Common myeloid progenitor, CD34-positive (primary cell): ENCODE measurements at regions not wholly inside any gene's neighbourhood (a gene's known extent, or its start where the extent isn't known, plus 50 kb on each side); places are given as distances from the start of the nearest gene placed in this dataset.

Experiments
- CTCF ChIA-PET: fragments of 350-600 bp; sonication (Branson Sonifier 250); formaldehyde crosslinking; loops from one replicate; lab custom pipeline; 2021; ENCODE audit warnings: antibody characterized with exemption; lab: Charles Lee
- POLR2A ChIA-PET: fragments of 350-600 bp; sonication (Branson Sonifier 250); formaldehyde crosslinking; loops from one replicate; lab custom pipeline; 2021; ENCODE audit warnings: antibody characterized with exemption; lab: Charles Lee
- DNase-seq, 3 donors: peaks; one replicate each; pipeline versions ENCODE4 v3.0.0 to v3.0.0-alpha.2; 2013
- H3K27ac ChIP-seq, 2 experiments: 1 replicate in 1 of 2; 2 replicates in 1 of 2; pipeline ENCODE4 v1.7.0; 2013; ENCODE audit warnings: inconsistent platforms in 2 of 2, low read length in 2 of 2, mild to moderate bottlenecking in 2 of 2, low read depth in 1 of 2, moderate library complexity in 1 of 2; ENCODE audit not compliant: severe bottlenecking in 2 of 2, insufficient read depth in 1 of 2, poor library complexity in 1 of 2
- H3K27me3 ChIP-seq, 5 experiments: replicated peaks in 2 of 5; 1 replicate in 3 of 5; 2 replicates in 2 of 5; pipeline versions ENCODE4 v1.6.1 to v1.7.0; 2013; ENCODE audit warnings: low read length in 4 of 5, mild to moderate bottlenecking in 2 of 5, moderate library complexity in 2 of 5, inconsistent platforms in 1 of 5; ENCODE audit not compliant: insufficient read depth in 5 of 5, control insufficient read depth in 4 of 5
- H3K36me3 ChIP-seq, 4 experiments: 1 replicate in 2 of 4; 2 replicates in 2 of 4; pipeline versions ENCODE4 v1.6.1 to v1.7.0; 2013; ENCODE audit warnings: low read length in 3 of 4, control low read depth in 1 of 4, mild to moderate bottlenecking in 1 of 4; ENCODE audit not compliant: control insufficient read depth in 4 of 4, insufficient read depth in 4 of 4
- H3K4me1 ChIP-seq, 4 experiments: 1 replicate in 3 of 4; 2 replicates in 1 of 4; pipeline versions ENCODE4 v1.6.1 to v1.7.1; 2013; ENCODE audit warnings: low read length in 3 of 4, mild to moderate bottlenecking in 3 of 4, control low read depth in 1 of 4, inconsistent platforms in 1 of 4, moderate library complexity in 1 of 4; ENCODE audit not compliant: control insufficient read depth in 4 of 4, insufficient read depth in 4 of 4; ENCODE audit errors: control extremely low read depth in 1 of 4
- H3K4me3 ChIP-seq, 7 experiments: 1 replicate in 4 of 7; 2 replicates in 3 of 7; pipeline versions ENCODE4 v1.5.1 to v1.7.0; 2013; ENCODE audit warnings: mild to moderate bottlenecking in 7 of 7, low read length in 6 of 7, moderate library complexity in 6 of 7, inconsistent platforms in 2 of 7, low read depth in 2 of 7, control low read depth in 1 of 7; ENCODE audit not compliant: insufficient read depth in 4 of 7, control insufficient read depth in 1 of 7; ENCODE audit errors: extremely low read depth in 1 of 7
- H3K9me3 ChIP-seq, 5 experiments: 1 replicate in 4 of 5; 2 replicates in 1 of 5; pipeline versions ENCODE4 v1.6.1 to v1.7.1; 2013; ENCODE audit warnings: low read length in 4 of 5, mild to moderate bottlenecking in 2 of 5, inconsistent platforms in 1 of 5, low read depth in 1 of 5, moderate library complexity in 1 of 5; ENCODE audit not compliant: control insufficient read depth in 4 of 5, insufficient read depth in 2 of 5; ENCODE audit errors: control extremely low read depth in 1 of 5
- WGBS: methylation state at CpG from one replicate; pipeline ENCODE4 v1.1.5; 2013; ENCODE audit not compliant: insufficient coverage; 5-methylcytosine and 5-hydroxymethylcytosine counted together

DNA sequence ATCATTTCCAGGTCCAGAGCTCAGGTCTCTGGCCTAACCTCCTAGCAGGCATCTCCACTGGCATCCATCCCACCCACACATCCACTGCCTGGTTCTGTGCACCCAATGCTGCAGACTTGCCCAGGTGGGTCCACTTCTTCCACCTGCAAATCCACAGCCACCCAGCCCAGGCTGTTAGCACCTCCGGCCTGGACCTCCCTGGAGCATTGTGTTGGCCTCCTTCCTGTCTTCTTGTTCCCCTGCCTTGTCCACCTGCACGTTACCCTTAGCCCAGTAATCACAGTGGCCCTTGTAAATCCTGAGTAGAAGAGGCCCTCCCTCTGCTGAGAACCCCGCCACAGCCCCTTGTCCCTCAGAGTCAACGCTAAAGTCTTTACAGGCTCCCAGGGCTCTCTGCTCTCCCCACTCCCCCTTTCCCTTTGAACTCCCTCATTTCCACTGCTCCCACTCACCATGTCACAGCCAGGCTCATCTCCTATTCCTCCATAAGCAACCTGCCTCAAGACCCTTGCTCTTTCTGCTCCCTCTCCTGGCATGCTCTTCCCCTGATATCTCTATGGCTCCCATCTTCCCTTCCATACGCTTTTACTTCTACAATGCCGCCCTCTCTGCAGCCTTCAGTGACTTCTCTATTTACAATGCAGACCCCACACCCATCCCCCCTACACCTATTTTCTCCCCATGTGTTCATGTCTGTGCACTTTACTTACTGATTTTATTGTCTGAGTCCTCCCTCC, 288.8 kb downstream of the FOXL1 start:
- Histone ChIP-seq H3K4me3 (no peak overlapping the region), H3K4me1 (no peaks in the 10 kb centered on the region), H3K27me3 (peaks cover 0 to 12% (median 2%) of the 10 kb centered on the region in 5 experiments), H3K36me3 (no peaks in the 10 kb centered on the region), H3K9me3 (no peaks in the 10 kb centered on the region), H3K27ac (no peak overlapping the region)
- ChIA-PET POLR2A (no interaction called here), CTCF (no interaction called here)
- 94% methylated on average over 6 of the region's 6 CpGs for WGBS
- no peak for DNase-seq

DNA sequence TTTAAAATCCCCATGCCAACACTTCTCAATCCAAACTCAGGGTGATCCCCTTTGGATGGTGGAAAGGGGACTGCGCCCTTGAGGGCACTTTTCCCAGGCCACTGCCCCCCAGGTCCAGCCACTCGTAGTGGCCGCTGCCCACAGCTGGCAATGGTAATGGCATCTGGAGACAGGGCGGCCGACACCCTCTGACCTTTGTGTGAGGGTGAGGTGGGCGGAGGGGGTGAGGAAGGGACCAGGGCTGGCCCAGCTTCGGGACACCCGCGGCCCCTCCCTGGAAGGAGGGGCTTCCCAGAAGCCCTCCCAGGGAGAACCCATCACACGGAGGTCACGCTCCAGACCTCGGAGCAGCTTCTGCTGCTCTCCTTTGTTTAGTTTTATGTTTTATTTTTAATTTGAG, 289.7 kb downstream of the FOXL1 start:
- 89% methylated on average over 8 of the region's 12 CpGs for WGBS
- Histone ChIP-seq H3K4me1 (no peaks in the 10 kb centered on the region), H3K27me3 (peaks cover 0 to 15% (median 2%) of the 10 kb centered on the region in 5 experiments), H3K4me3 (no peak overlapping the region), H3K9me3 (peaks cover 0 to 4% (median 2%) of the 10 kb centered on the region in 5 experiments), H3K27ac (no peak overlapping the region), H3K36me3 (no peaks in the 10 kb centered on the region)
- CTCF ChIA-PET: no interaction called here
- POLR2A ChIA-PET: no interaction called here
- DNase-seq: no peak

DNA sequence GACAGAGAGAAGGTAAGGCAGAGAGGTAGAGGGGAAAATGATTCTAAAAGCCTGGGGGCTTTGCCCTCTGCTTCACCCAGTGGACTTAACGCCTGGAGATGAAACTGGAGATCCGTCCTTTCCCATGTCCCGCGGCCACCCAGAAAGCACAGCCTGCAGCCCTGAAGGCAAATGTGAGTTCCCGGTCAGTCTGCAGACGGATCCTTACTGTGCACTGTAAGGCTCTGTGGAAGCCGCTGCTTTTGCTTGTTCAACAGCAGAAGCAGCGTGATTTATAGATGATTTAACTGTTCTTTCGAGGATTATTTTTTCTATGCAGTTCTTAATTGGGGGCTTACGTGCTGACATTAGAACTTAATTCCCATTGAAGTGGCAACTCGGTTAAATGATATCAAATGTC, 290.4 kb downstream of the FOXL1 start:
- H3K9me3 ChIP-seq: peaks cover 0 to 6% (median 4%) of the 10 kb centered on the region in 5 experiments
- H3K27ac ChIP-seq: no peak overlapping the region
- ChIA-PET CTCF (no interaction called here), POLR2A (no interaction called here)
- H3K36me3 ChIP-seq: no peaks in the 10 kb centered on the region
- H3K4me3 ChIP-seq: no peak overlapping the region
- WGBS: 90% methylated on average over 11 of the region's 11 CpGs
- DNase-seq: no peak
- no peaks in the 10 kb centered on the region for H3K4me1 ChIP-seq
- peaks cover 0 to 12% (median 2%) of the 10 kb centered on the region in 5 experiments for H3K27me3 ChIP-seq

DNA sequence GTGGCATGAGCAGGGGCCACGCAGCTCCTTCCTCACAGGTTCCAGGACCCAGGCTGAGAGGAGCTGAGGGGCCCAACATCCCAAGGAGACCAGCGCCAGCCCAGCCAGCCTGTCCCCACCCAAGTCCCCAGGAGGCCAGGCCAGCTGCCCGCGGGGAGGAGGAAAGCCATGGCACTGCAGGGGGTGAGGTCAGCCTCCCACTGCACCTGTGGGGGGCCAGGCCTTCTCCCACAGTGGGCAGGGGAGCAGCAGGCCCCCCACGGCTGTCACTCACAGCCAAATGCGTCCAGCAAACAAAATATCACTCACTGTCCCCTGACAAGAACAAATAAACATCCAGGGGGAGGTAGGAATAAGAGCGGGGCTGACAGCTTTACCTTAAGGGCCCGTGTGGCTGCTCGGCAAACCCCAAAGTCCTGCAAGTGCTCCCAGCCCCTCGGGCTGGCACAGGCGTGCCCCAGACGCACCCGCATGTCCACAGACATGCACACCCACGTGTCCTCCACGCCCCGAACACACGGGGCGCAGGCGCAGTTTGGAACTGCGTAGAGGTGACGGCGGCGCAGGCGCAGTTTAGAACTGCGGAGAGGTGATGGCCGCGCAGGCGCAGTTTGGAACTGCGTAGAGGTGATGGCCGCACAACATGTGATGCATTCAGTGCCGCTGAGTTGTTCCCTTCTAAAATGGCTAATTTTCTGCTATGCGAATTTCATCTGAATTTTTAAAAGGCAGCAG, 291.1 kb downstream of the FOXL1 start:
- H3K27me3 ChIP-seq: peaks cover 0 to 12% (median 2%) of the 10 kb centered on the region in 5 experiments
- DNase-seq: no peak
- POLR2A ChIA-PET: no interaction called here
- H3K4me3 ChIP-seq: no peak overlapping the region
- CTCF ChIA-PET: no interaction called here
- no peak overlapping the region for H3K27ac ChIP-seq
- no peaks in the 10 kb centered on the region for H3K4me1 ChIP-seq
- H3K9me3 ChIP-seq: peaks cover 0 to 6% (median 4%) of the 10 kb centered on the region in 5 experiments
- 95% methylated on average over 30 of the region's 32 CpGs for WGBS
- no peaks in the 10 kb centered on the region for H3K36me3 ChIP-seq

DNA sequence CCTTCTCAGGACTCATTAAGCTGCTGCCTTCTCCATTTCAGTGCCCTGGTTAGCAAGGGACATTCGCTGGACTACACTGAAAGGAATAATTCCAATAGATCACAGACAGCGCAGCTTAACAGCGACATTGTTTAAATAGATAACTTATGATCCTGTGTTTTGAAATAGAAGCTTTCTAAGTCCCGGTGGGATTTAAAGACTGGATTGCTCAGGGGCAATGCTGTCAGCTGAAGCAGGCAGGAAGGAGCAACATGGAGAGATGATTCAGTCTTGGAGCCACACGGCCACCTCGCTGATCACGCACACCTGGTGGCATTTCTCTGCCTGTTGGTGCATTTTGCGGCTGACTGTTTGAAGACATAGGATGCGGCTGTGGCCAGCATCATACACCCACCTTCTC, 292.0 kb downstream of the FOXL1 start:
- peaks cover 0 to 14% (median 2%) of the 10 kb centered on the region in 5 experiments for H3K27me3 ChIP-seq
- H3K9me3 ChIP-seq: peaks cover 0 to 6% (median 4%) of the 10 kb centered on the region in 5 experiments
- WGBS: 96% methylated on average over 8 of the region's 9 CpGs
- no peaks in the 10 kb centered on the region for H3K4me1 ChIP-seq
- no peak for DNase-seq
- H3K4me3 ChIP-seq: no peak overlapping the region
- ChIA-PET CTCF (no interaction called here), POLR2A (no interaction called here)
- no peak overlapping the region for H3K27ac ChIP-seq
- H3K36me3 ChIP-seq: no peaks in the 10 kb centered on the region

DNA sequence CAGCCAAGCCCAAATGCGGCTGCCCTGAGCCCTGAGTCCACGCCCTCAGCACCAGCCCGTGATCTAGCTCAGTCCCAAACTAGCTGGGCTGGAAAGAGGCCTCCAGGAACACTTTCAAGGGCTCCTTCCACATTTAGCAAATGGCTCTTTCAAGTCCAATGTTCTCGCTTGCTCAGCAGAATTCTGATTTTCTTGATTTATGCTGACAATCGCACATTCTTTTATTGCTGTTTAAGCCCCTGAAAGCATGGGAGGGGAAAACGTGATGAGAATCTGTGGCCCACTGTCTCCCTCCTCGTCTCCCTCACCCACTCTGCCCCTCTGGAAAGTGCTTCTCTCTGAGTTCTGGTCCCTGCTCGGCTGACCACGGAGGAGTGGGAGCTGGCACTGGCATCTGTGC, 293.8 kb downstream of the FOXL1 start:
- Histone ChIP-seq H3K36me3 (no peaks in the 10 kb centered on the region), H3K4me1 (no peaks in the 10 kb centered on the region), H3K4me3 (no peak overlapping the region), H3K9me3 (peaks cover 0 to 6% (median 4%) of the 10 kb centered on the region in 5 experiments), H3K27me3 (peaks cover 0 to 29% (median 6%) of the 10 kb centered on the region in 5 experiments), H3K27ac (no peak overlapping the region)
- ChIA-PET CTCF (no interaction called here), POLR2A (no interaction called here)
- DNase-seq: no peak
- 88% methylated on average over 9 of the region's 9 CpGs for WGBS

DNA sequence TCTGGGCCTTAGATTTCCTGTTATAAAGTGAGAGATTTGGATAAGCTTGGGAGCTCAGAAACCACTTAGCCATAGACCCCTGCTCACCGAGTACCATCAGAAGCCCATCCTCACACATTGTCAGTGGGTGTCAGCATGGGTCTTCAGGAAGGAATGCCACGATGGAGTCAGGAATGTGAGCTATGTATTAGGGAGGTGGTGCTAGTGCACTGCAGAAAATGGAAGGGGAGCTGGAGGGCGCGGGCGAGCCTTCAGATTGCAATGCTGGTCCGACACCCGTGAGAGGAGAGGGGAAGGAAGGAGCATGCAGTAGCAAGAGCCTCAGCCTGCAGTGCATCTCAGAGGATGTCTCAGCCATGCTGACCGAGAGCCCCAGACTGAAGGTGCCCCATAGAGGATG, 294.5 kb downstream of the FOXL1 start:
- peaks cover 0 to 6% (median 4%) of the 10 kb centered on the region in 5 experiments for H3K9me3 ChIP-seq
- DNase-seq: no peak
- H3K4me3 ChIP-seq: no peak overlapping the region
- peaks cover 0 to 36% (median 7%) of the 10 kb centered on the region in 5 experiments for H3K27me3 ChIP-seq
- H3K4me1 ChIP-seq: no peaks in the 10 kb centered on the region
- WGBS: 96% methylated on average over 6 of the region's 8 CpGs
- ChIA-PET POLR2A (no interaction called here), CTCF (no interaction called here)
- H3K27ac ChIP-seq: no peak overlapping the region
- H3K36me3 ChIP-seq: no peaks in the 10 kb centered on the region
